ENCODE measurements at regions not wholly inside any gene's neighbourhood (a gene's known extent, or its start where the extent isn't known, plus 50 kb on each side); places are given as distances from the start of the nearest gene placed in this dataset.
A peak's percentile ranks its signal among the peaks of the same experiment; 100 is the strongest.

GRCh38 chr7:26515314-26515842 is 223.7 kb downstream of the SNX10 start:
- no peaks in the 10 kb centered on the region for H3K79me2 ChIP-seq (ENCODE audit: control insufficient read depth, insufficient read depth, low read length)
- ATAC-seq = peak; percentile 72
- H3K27ac ChIP-seq (ENCODE audit: extremely low read depth, low read depth, low read length) = no peak overlapping the region
- no TSS peak for BruUV-seq (replicated peaks)
- 5% methylated on average over 8 of the region's 8 CpGs for WGBS (ENCODE audit: insufficient coverage, low coverage, missing lambda C conversion rate)
- peaks cover 19 to 34% of the 10 kb centered on the region in 2 experiments; a peak in 4 of 5 replicates for H3K27me3 ChIP-seq (ENCODE audit: control insufficient read depth in 2 of 2, insufficient read depth in 2 of 2, low read length in 2 of 2)
- no peaks in the 10 kb centered on the region for H3K9me1 ChIP-seq (ENCODE audit: control insufficient read depth, insufficient read depth, low read length)
- no peaks in the 10 kb centered on the region for H3K9me3 ChIP-seq (replicated peaks; ENCODE audit: control insufficient read depth, insufficient read depth, low read depth, low read length)
- H2AFZ ChIP-seq (ENCODE audit: low read depth, low read length) = no peak overlapping the region
- intact Hi-C loops (cut with micrococcal nuclease) = no loop called here
- no peak overlapping the region for H3K4me2 ChIP-seq (ENCODE audit: insufficient read depth, low read length)
- no peaks in the 10 kb centered on the region for H4K20me1 ChIP-seq (replicated peaks; ENCODE audit: control insufficient read depth, insufficient read depth, low read length)
- H3K36me3 ChIP-seq (ENCODE audit: control insufficient read depth, insufficient read depth, low read length) = no peaks in the 10 kb centered on the region
- CTCF ChIA-PET (ENCODE audit: low intra/inter-chr PET ratio) = no interaction called here
- peak in 1 of 4 experiments; percentile 41 for DNase-seq (ENCODE audit: extremely low read depth in 1 of 4, low spot score in 3 of 4)
- peaks cover 23 to 28% of the 10 kb centered on the region in 2 experiments for H3K4me1 ChIP-seq (replicated peaks in 1 of 2; ENCODE audit: control insufficient read depth in 2 of 2, insufficient read depth in 2 of 2, low read length in 2 of 2)
- in situ Hi-C loops (cut with MboI) = loop anchor here (25.0 kb wide), 2 partner anchors 628 to 647 kb away; partner anchors contain the start of genes HOXA10, HOXA3, HOXA7 and HOXA9
- FAIRE-seq = no peak
- no peak overlapping the region for H3K4me3 ChIP-seq
- peak overlapping the region in 1 of 2 experiments; percentile 75; a peak in 1 of 4 replicates for H3K9ac ChIP-seq (ENCODE audit: insufficient read depth in 1 of 2, low read depth in 2 of 2, low read length in 2 of 2)
- POLR2A ChIA-PET = interaction anchor here (0.7 kb wide), 1 partner anchor 69 kb away, joined by 3 read pairs; no protein-coding TSS in a partner anchor
- TF ChIP-seq TBP (optimal IDR thresholded peaks at IDR 0.05; ENCODE audit: low read depth, low read length) (peak; percentile 36), CBFA2T3 (IDR thresholded peaks at IDR 0.05) (peak; percentile 63; the same call in 1 of the 2 replicates), RREB1 (CRISPR knock-in tag; IDR thresholded peaks at IDR 0.05) (no peak), TEAD4 (IDR thresholded peaks at IDR 0.05; ENCODE audit: low read length) (peak; percentile 51; the same call in 1 of the 2 replicates), TEAD4 (CRISPR knock-in tag; IDR thresholded peaks at IDR 0.05; ENCODE audit: borderline replicate concordance) (no peak), RBM39 (optimal IDR thresholded peaks at IDR 0.05; ENCODE audit: low read depth, low read length) (no peak), KLF10 (CRISPR knock-in tag; IDR thresholded peaks at IDR 0.05) (no peak), NFIC (IDR thresholded peaks at IDR 0.05) (peak; percentile 31; the same call in 1 of the 2 replicates), TCF3 (CRISPR knock-in tag; IDR thresholded peaks at IDR 0.05) (0 out of 2 replicates have a peak, but pooled peaks have one; percentile 40)
- TF ChIP-seq, protein P1, sequence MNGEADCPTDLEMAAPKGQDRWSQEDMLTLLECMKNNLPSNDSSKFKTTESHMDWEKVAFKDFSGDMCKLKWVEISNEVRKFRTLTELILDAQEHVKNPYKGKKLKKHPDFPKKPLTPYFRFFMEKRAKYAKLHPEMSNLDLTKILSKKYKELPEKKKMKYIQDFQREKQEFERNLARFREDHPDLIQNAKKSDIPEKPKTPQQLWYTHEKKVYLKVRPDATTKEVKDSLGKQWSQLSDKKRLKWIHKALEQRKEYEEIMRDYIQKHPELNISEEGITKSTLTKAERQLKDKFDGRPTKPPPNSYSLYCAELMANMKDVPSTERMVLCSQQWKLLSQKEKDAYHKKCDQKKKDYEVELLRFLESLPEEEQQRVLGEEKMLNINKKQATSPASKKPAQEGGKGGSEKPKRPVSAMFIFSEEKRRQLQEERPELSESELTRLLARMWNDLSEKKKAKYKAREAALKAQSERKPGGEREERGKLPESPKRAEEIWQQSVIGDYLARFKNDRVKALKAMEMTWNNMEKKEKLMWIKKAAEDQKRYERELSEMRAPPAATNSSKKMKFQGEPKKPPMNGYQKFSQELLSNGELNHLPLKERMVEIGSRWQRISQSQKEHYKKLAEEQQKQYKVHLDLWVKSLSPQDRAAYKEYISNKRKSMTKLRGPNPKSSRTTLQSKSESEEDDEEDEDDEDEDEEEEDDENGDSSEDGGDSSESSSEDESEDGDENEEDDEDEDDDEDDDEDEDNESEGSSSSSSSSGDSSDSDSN (IDR thresholded peaks at IDR 0.05; ENCODE audit: borderline replicate concordance in 1 of 2, low read depth in 2 of 2, low read length in 2 of 2) = peak in 1 of 2 experiments; percentile 61; a peak in 1 of 4 replicates
- TF ChIP-seq, protein P2, sequence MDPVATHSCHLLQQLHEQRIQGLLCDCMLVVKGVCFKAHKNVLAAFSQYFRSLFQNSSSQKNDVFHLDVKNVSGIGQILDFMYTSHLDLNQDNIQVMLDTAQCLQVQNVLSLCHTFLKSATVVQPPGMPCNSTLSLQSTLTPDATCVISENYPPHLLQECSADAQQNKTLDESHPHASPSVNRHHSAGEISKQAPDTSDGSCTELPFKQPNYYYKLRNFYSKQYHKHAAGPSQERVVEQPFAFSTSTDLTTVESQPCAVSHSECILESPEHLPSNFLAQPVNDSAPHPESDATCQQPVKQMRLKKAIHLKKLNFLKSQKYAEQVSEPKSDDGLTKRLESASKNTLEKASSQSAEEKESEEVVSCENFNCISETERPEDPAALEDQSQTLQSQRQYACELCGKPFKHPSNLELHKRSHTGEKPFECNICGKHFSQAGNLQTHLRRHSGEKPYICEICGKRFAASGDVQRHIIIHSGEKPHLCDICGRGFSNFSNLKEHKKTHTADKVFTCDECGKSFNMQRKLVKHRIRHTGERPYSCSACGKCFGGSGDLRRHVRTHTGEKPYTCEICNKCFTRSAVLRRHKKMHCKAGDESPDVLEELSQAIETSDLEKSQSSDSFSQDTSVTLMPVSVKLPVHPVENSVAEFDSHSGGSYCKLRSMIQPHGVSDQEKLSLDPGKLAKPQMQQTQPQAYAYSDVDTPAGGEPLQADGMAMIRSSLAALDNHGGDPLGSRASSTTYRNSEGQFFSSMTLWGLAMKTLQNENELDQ (CRISPR knock-in tag; IDR thresholded peaks at IDR 0.05; ENCODE audit: borderline replicate concordance) = no peak

Data from K562 (cell line).